A549 (cell line): ENCODE measurements at regions not wholly inside any gene's neighbourhood (a gene's known extent, or its start where the extent isn't known, plus 50 kb on each side); places are given as distances from the start of the nearest gene placed in this dataset.

Experiments used
- ATAC-seq, 2 experiments: fragments of 200-7000 bp in 1 of 2; fragments of >200 bp in 1 of 2; cut with Nextera tagmentation in 1 of 2; cut with Tn5 transposase in 1 of 2; 3 replicates each; pipeline versions ENCODE4 v1.8.0 to v1.9.1; 2018 to 2020; ENCODE audit warnings: mild to moderate bottlenecking in 1 of 2, moderate library complexity in 1 of 2
- CTCF ChIA-PET: fragments of 300-600 bp; sonication (Branson Sonifier 250); formaldehyde crosslinking; extraction: SDS; loops from one replicate; lab custom pipeline; 2021; ENCODE audit warnings: antibody characterized with exemption, inconsistent platforms; lab: Yijun Ruan, JAX
- POLR2A ChIA-PET: fragments of 350-600 bp; formaldehyde crosslinking; extraction: SDS; loops from one replicate; lab custom pipeline; 2021; ENCODE audit warnings: antibody characterized with exemption, inconsistent platforms; lab: Yijun Ruan, JAX
- DNase-seq, 2 experiments: peaks; one replicate each; pipeline versions ENCODE4 v3.0.0 to v3.0.0-alpha.2; 2011 to 2016; ENCODE audit warnings: low read depth in 1 of 2, low spot score in 1 of 2
- FAIRE-seq: peaks from 2 replicates; lab custom pipeline; 2011; peaks lifted over from hg19 to GRCh38; lab: Jason Lieb, UNC
- H3K27ac ChIP-seq, 2 experiments: fragments of >200 bp; sonication (Bioruptor Twin); formaldehyde crosslinking; 3 replicates each; pipeline ENCODE4 v1.5.1; 2016 to 2017
- H3K4me1 ChIP-seq: fragments of >200 bp; sonication (Bioruptor Twin); formaldehyde crosslinking; 3 replicates; pipeline ENCODE4 v1.6.1; 2016
- H3K4me2 ChIP-seq: fragments of >200 bp; sonication (Bioruptor Twin); formaldehyde crosslinking; 3 replicates; pipeline ENCODE4 v1.6.1; 2016
- H3K4me3 ChIP-seq: fragments of >200 bp; sonication (Bioruptor Twin); formaldehyde crosslinking; 3 replicates; pipeline ENCODE4 v1.5.1; 2016
- H3K9me3 ChIP-seq: fragments of >200 bp; sonication (Bioruptor Twin); formaldehyde crosslinking; 3 replicates; pipeline ENCODE4 v1.6.1; 2016
- CBX2 ChIP-seq: fragments of 200-600 bp; sonication (generic); IDR thresholded peaks from 2 replicates; pipeline ENCODE4 v1.6.1; 2016; ENCODE audit warnings: low read depth, mild to moderate bottlenecking, borderline replicate concordance
- CEBPB ChIP-seq, 2 experiments: fragments of >200 bp in 1 of 2; sonication (Bioruptor Twin) in 1 of 2; formaldehyde crosslinking in 1 of 2; IDR thresholded peaks; 2 replicates each; pipeline ENCODE4 v1.6.1; 2012 to 2016
- CHD2 ChIP-seq: fragments of 150-350 bp; IDR thresholded peaks from 2 replicates; pipeline ENCODE4 v1.6.1; 2014; ENCODE audit warnings: low read length; ENCODE audit not compliant: partially characterized antibody
- CHD4 ChIP-seq: fragments of 200-600 bp; sonication (generic); IDR thresholded peaks from 2 replicates; pipeline ENCODE4 v1.6.1; 2016; ENCODE audit warnings: antibody characterized with exemption, mild to moderate bottlenecking, borderline replicate concordance
- E2F6 ChIP-seq: IDR thresholded peaks from 2 replicates; pipeline ENCODE4 v1.6.1; 2012; ENCODE audit warnings: low read depth, borderline replicate concordance
- EHF ChIP-seq: fragments of 250-450 bp; sonication (Bioruptor Pico); IDR thresholded peaks from 2 replicates; pipeline ENCODE4 v1.5.0; 2020; ENCODE audit warnings: mild to moderate bottlenecking
- EP300 ChIP-seq, 2 experiments: fragments of >200 bp; sonication (Bioruptor Twin); formaldehyde crosslinking; IDR thresholded peaks; 2 replicates in 1 of 2; 3 replicates in 1 of 2; pipeline ENCODE4 v1.6.1; 2016 to 2017
- ESRRA ChIP-seq: fragments of 150-350 bp; IDR thresholded peaks from 2 replicates; pipeline ENCODE4 v1.6.1; 2014; ENCODE audit warnings: mild to moderate bottlenecking, low read length, borderline replicate concordance
- FOSB ChIP-seq: fragments of 250-450 bp; sonication (Bioruptor Pico); IDR thresholded peaks from 2 replicates; pipeline ENCODE4 v1.5.0; 2020; ENCODE audit warnings: mild to moderate bottlenecking, moderate library complexity
- FOXS1 ChIP-seq: fragments of 250-450 bp; sonication (Bioruptor Pico); IDR thresholded peaks from 2 replicates; pipeline ENCODE4 v1.5.0; 2020; ENCODE audit warnings: mild to moderate bottlenecking, moderate library complexity
- GATA3 ChIP-seq: IDR thresholded peaks from 2 replicates; pipeline ENCODE4 v1.6.1; 2012; ENCODE audit warnings: borderline replicate concordance
- HDAC2 ChIP-seq: fragments of 200-600 bp; sonication (generic); IDR thresholded peaks from 2 replicates; pipeline ENCODE4 v1.6.1; 2016
- HMGXB4 ChIP-seq: fragments of 250-450 bp; sonication (Bioruptor Pico); IDR thresholded peaks from 2 replicates; pipeline ENCODE4 v1.5.0; 2021; ENCODE audit warnings: mild to moderate bottlenecking, moderate library complexity, borderline replicate concordance
- HOXA7 ChIP-seq: fragments of 250-450 bp; sonication (Bioruptor Pico); IDR thresholded peaks from 2 replicates; pipeline ENCODE4 v1.5.0; 2020; ENCODE audit warnings: mild to moderate bottlenecking, moderate library complexity
- HOXB13 ChIP-seq: fragments of 250-450 bp; sonication (Bioruptor Pico); IDR thresholded peaks from 2 replicates; pipeline ENCODE4 v1.5.0; 2020; ENCODE audit warnings: low read depth, mild to moderate bottlenecking, moderate library complexity
- JUN ChIP-seq, 2 experiments: fragments of >200 bp; sonication (Bioruptor Twin); formaldehyde crosslinking; IDR thresholded peaks; 2 replicates in 1 of 2; 3 replicates in 1 of 2; pipeline ENCODE4 v1.6.1; 2016 to 2017
- JUNB ChIP-seq: fragments of >200 bp; sonication (Bioruptor Twin); formaldehyde crosslinking; IDR thresholded peaks from 2 replicates; pipeline ENCODE4 v1.6.1; 2016
- KDM1A ChIP-seq: fragments of 200-600 bp; sonication (generic); IDR thresholded peaks from 2 replicates; pipeline ENCODE4 v1.6.1; 2016; ENCODE audit warnings: low read depth, mild to moderate bottlenecking
- MAFK ChIP-seq: fragments of 450-650 bp; IDR thresholded peaks from 2 replicates; pipeline ENCODE4 v1.6.1; 2014; ENCODE audit not compliant: partially characterized antibody
- NPAS2 ChIP-seq: fragments of 250-450 bp; sonication (Bioruptor Pico); IDR thresholded peaks from 2 replicates; pipeline ENCODE4 v1.8.0; 2022; ENCODE audit warnings: mild to moderate bottlenecking, moderate library complexity, borderline replicate concordance
- PBX3 ChIP-seq: IDR thresholded peaks from 2 replicates; pipeline ENCODE4 v1.6.1; 2012
- PHF8 ChIP-seq: fragments of 200-600 bp; sonication (generic); IDR thresholded peaks from 2 replicates; pipeline ENCODE4 v1.6.1; 2016; ENCODE audit warnings: low read depth, mild to moderate bottlenecking, antibody characterized with exemption, moderate library complexity, borderline replicate concordance
- POLR2A ChIP-seq: IDR thresholded peaks from 2 replicates; pipeline ENCODE4 v1.6.1; 2012; ENCODE audit warnings: mild to moderate bottlenecking, low read length
- RARB ChIP-seq: fragments of 250-450 bp; sonication (Bioruptor Pico); IDR thresholded peaks from 2 replicates; pipeline ENCODE4 v1.8.0; 2021; ENCODE audit warnings: mild to moderate bottlenecking, moderate library complexity
- RCOR1 ChIP-seq: fragments of 150-350 bp; IDR thresholded peaks from 2 replicates; pipeline ENCODE4 v1.6.1; 2014; ENCODE audit warnings: antibody characterized with exemption, low read length, low read depth
- RNF2 ChIP-seq: fragments of 200-600 bp; sonication (generic); IDR thresholded peaks from 2 replicates; pipeline ENCODE4 v1.6.1; 2016; ENCODE audit warnings: low read depth, mild to moderate bottlenecking, antibody characterized with exemption, moderate library complexity, borderline replicate concordance
- TFCP2L1 ChIP-seq: fragments of 250-450 bp; sonication (Bioruptor Pico); IDR thresholded peaks from 2 replicates; pipeline ENCODE4 v1.5.0; 2021; ENCODE audit warnings: mild to moderate bottlenecking
- USF2 ChIP-seq: fragments of 450-650 bp; IDR thresholded peaks from 2 replicates; pipeline ENCODE4 v1.6.1; 2014; ENCODE audit warnings: antibody characterized with exemption
- ZC3H11A ChIP-seq: fragments of 450-650 bp; IDR thresholded peaks from 2 replicates; pipeline ENCODE4 v1.6.1; 2014; ENCODE audit warnings: antibody characterized with exemption, mild to moderate bottlenecking
- ZNF302 ChIP-seq: fragments of 250-450 bp; sonication (Bioruptor Pico); IDR thresholded peaks from 2 replicates; pipeline ENCODE4 v1.9.0; 2021; ENCODE audit warnings: inconsistent platforms, mild to moderate bottlenecking, moderate library complexity
- WGBS: methylation state at CpG from one replicate; pipeline ENCODE4 v1.1.6; 2017; ENCODE audit errors: missing lambda C conversion rate; 5-methylcytosine and 5-hydroxymethylcytosine counted together

GRCh38 chrX:55981603-55982002, 250.6 kb upstream of the KLF8 start:
- WGBS, result 0% methylated on average over 1 of the region's 1 CpG
- Histone ChIP-seq H3K9me3 (no peaks in the 10 kb centered on the region), H3K4me1 (no peaks in the 10 kb centered on the region), H3K4me2 (no peak overlapping the region), H3K27ac (no peak overlapping the region), H3K4me3 (no peak overlapping the region)
- ChIA-PET CTCF (no interaction called here), POLR2A (no interaction called here)
- ATAC-seq, result no peak
- DNase-seq, result no peak
- TF ChIP-seq POLR2A, result no peak
- no peak for FAIRE-seq

GRCh38 chrX:55996649-55997048, 235.5 kb upstream of the KLF8 start:
- DNase-seq (no peak), FAIRE-seq (no peak), ATAC-seq (no peak)
- 0% methylated on average over 1 of the region's 3 CpGs for WGBS
- ChIA-PET CTCF (no interaction called here), POLR2A (no interaction called here)
- H3K4me1 ChIP-seq, result no peaks in the 10 kb centered on the region
- H3K4me2 ChIP-seq, result no peak overlapping the region
- H3K9me3 ChIP-seq, result no peaks in the 10 kb centered on the region
- no peak overlapping the region for H3K4me3 ChIP-seq
- H3K27ac ChIP-seq, result no peak overlapping the region
- no peak for TF ChIP-seq E2F6
- TF ChIP-seq POLR2A, result no peak
- TF ChIP-seq TFCP2L1 (CRISPR knock-in tag), result no peak
- TF ChIP-seq ZNF302, result no peak
- no peak for TF ChIP-seq RNF2
- no peak for TF ChIP-seq MAFK

GRCh38 chrX:56000174-56000573, 232.0 kb upstream of the KLF8 start:
- H3K9me3 ChIP-seq, result no peaks in the 10 kb centered on the region
- ATAC-seq (no peak), DNase-seq (no peak), FAIRE-seq (no peak)
- POLR2A ChIA-PET, result no interaction called here
- TF ChIP-seq ESRRA, result no peak
- no peak for TF ChIP-seq PBX3
- no peak for TF ChIP-seq HOXA7 (CRISPR knock-in tag)
- TF ChIP-seq FOXS1 (CRISPR knock-in tag), result no peak
- no peak for TF ChIP-seq CHD4
- TF ChIP-seq CEBPB (IDR thresholded peaks at IDR 0.05), result no peak
- TF ChIP-seq JUN (IDR thresholded peaks at IDR 0.05), result no peak
- no peak for TF ChIP-seq HMGXB4 (CRISPR knock-in tag)
- no peak for TF ChIP-seq EP300 (IDR thresholded peaks at IDR 0.05)
- no peak for TF ChIP-seq RARB
- TF ChIP-seq HDAC2, result no peak
- CTCF ChIA-PET, result no interaction called here
- H3K4me3 ChIP-seq, result no peak overlapping the region
- 5% methylated on average over 1 of the region's 1 CpG for WGBS
- no peaks in the 10 kb centered on the region for H3K4me1 ChIP-seq
- no peak overlapping the region for H3K4me2 ChIP-seq
- H3K27ac ChIP-seq, result no peak overlapping the region

GRCh38 chrX:56000729-56001128, 231.4 kb upstream of the KLF8 start:
- Histone ChIP-seq H3K27ac (no peak overlapping the region), H3K9me3 (no peaks in the 10 kb centered on the region), H3K4me3 (no peak overlapping the region), H3K4me2 (no peak overlapping the region), H3K4me1 (no peaks in the 10 kb centered on the region)
- POLR2A ChIA-PET, result no interaction called here
- DNase-seq (no peak), FAIRE-seq (no peak), ATAC-seq (no peak)
- CTCF ChIA-PET, result no interaction called here
- no peak for TF ChIP-seq ZC3H11A
- TF ChIP-seq HOXB13 (CRISPR knock-in tag), result no peak
- TF ChIP-seq EHF, result no peak
- TF ChIP-seq RCOR1, result no peak
- no peak for TF ChIP-seq FOSB (CRISPR knock-in tag)
- TF ChIP-seq CBX2, result no peak
- no peak for TF ChIP-seq PHF8
- no peak for TF ChIP-seq GATA3
- TF ChIP-seq FOXS1 (CRISPR knock-in tag), result no peak
- no peak for TF ChIP-seq RNF2
- TF ChIP-seq CEBPB (IDR thresholded peaks at IDR 0.05), result no peak
- TF ChIP-seq USF2, result no peak
- no peak for TF ChIP-seq KDM1A
- TF ChIP-seq JUNB, result no peak
- no peak for TF ChIP-seq NPAS2 (CRISPR knock-in tag)
- TF ChIP-seq JUN (IDR thresholded peaks at IDR 0.05), result no peak
- TF ChIP-seq CHD2, result no peak
